Urothelium cell line (cell line): ENCODE measurements at regions not wholly inside any gene's neighbourhood (a gene's known extent, or its start where the extent isn't known, plus 50 kb on each side); places are given as distances from the start of the nearest gene placed in this dataset.

Experiments used
- DNase-seq: peaks from one replicate; pipeline ENCODE4 v3.0.0; 2011; ENCODE audit warnings: low spot score, mixed read lengths
- FAIRE-seq: peaks from 2 replicates; lab custom pipeline; 2011; peaks lifted over from hg19 to GRCh38; lab: Jason Lieb, UNC

- FAIRE-seq: no peak
- no peak for DNase-seq
Measured at GRCh38 chr4:146029147-146029546, 90.5 kb upstream of the ZNF827 start.

- FAIRE-seq: no peak
- no peak for DNase-seq
Measured at GRCh38 chr4:146027761-146028160, 89.1 kb upstream of the ZNF827 start.

GRCh38 chr4:146023334-146023967 is 84.8 kb upstream of the ZNF827 start:
- no peak for DNase-seq
- no peak for FAIRE-seq

GRCh38 chr4:146022541-146022940 is 83.9 kb upstream of the ZNF827 start:
- FAIRE-seq (no peak), DNase-seq (no peak)

GRCh38 chr4:146018247-146018646 is 79.6 kb upstream of the ZNF827 start:
- DNase-seq: no peak
- FAIRE-seq: no peak

GRCh38 chr4:146004730-146005129 is 66.1 kb upstream of the ZNF827 start:
- no peak for DNase-seq
- FAIRE-seq: no peak

GRCh38 chr4:145988628-145989027 is 50.0 kb upstream of the ZNF827 start:
- FAIRE-seq (no peak), DNase-seq (no peak)
